LNCaP clone FGC (cell line): ENCODE measurements at regions not wholly inside any gene's neighbourhood (a gene's known extent, or its start where the extent isn't known, plus 50 kb on each side); places are given as distances from the start of the nearest gene placed in this dataset.

ENCODE experiments used
- DNase-seq: peaks from one replicate; pipeline ENCODE4 v3.0.0-alpha.2; 2011; ENCODE audit warnings: low read depth
- H3K4me3 ChIP-seq: 2 replicates; pipeline ENCODE4 v1.5.1; 2011; ENCODE audit warnings: mild to moderate bottlenecking, low read depth, low read length, control low read depth
- CTCF ChIP-seq: IDR thresholded peaks from 2 replicates; pipeline ENCODE4 v1.5.1; 2012; ENCODE audit warnings: mild to moderate bottlenecking; ENCODE audit not compliant: control insufficient read depth, insufficient read depth; ENCODE audit errors: extremely low read depth

- no peak for TF ChIP-seq CTCF
- H3K4me3 ChIP-seq = no peak overlapping the region
- DNase-seq = no peak
Measured at GRCh38 chr13:54373211-54373610, 1344.6 kb downstream of the OLFM4 start.

- H3K4me3 ChIP-seq = no peak overlapping the region
- no peak for DNase-seq
- TF ChIP-seq CTCF = no peak
Measured at GRCh38 chr13:54379461-54379860, 1350.8 kb downstream of the OLFM4 start.

- no peak overlapping the region for H3K4me3 ChIP-seq
- DNase-seq = no peak
- no peak for TF ChIP-seq CTCF
Measured at GRCh38 chr13:54383604-54384003, 1355.0 kb downstream of the OLFM4 start.

GRCh38 chr13:54387625-54388024, 1359.0 kb downstream of the OLFM4 start:
- no peak for TF ChIP-seq CTCF
- DNase-seq = no peak
- H3K4me3 ChIP-seq = no peak overlapping the region

- no peak for TF ChIP-seq CTCF
- DNase-seq = no peak
Measured at GRCh38 chr13:54390841-54391240, 1362.2 kb downstream of the OLFM4 start.

GRCh38 chr13:54394085-54394700, 1365.6 kb downstream of the OLFM4 start:
- no peak for DNase-seq
- no peak for TF ChIP-seq CTCF
- no peak overlapping the region for H3K4me3 ChIP-seq

More at GRCh38 chr13:54390841-54391240, 1362.2 kb downstream of the OLFM4 start:
- H3K4me3 ChIP-seq = no peak overlapping the region

GRCh38 chr13:54394908-54395307, 1366.3 kb downstream of the OLFM4 start:
- no peak for DNase-seq
- no peak overlapping the region for H3K4me3 ChIP-seq

More at GRCh38 chr13:54394908-54395307, 1366.3 kb downstream of the OLFM4 start:
- no peak for TF ChIP-seq CTCF
